GM19043 (cell line): ENCODE measurements at regions not wholly inside any gene's neighbourhood (a gene's known extent, or its start where the extent isn't known, plus 50 kb on each side); places are given as distances from the start of the nearest gene placed in this dataset.
"Not testable (repeated sequence)": the region's sequence is repeated elsewhere in the genome, so short reads cannot be mapped to it uniquely, and the experiment has no call there.

ENCODE experiments used
- ATAC-seq: cut with Tn5 transposase; IDR thresholded peaks from one replicate; pipeline ENCODE4 v1.9.1; 2021; ENCODE audit warnings: low read depth; ENCODE audit not compliant: unreplicated experiment

DNA sequence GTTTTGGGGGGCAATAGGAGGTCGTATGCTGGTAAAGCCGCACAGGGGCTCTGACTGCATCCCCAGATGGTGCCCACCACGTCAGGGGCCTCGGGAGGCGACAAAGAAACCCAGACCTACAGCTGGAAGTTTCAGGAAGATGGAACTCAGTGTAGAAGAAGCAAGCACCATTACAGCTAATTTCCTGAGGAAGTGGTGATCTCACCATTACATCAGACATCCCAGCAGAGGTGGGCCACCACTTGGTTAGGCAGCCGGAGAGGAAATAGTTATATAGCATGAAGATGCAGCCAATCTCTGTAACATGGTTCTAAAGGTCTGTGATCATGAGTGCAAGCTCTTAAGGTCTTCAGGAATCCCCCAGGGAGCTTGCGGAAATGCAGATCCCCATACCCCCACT, 127.3 kb upstream of the PCBD1 start:
- no peak for ATAC-seq

GRCh38 chr10:71020061-71020460, 131.7 kb upstream of the PCBD1 start:
- not testable (repeated sequence) for ATAC-seq

GRCh38 chr10:71021402-71021801, 133.0 kb upstream of the PCBD1 start:
- ATAC-seq, result no peak

DNA sequence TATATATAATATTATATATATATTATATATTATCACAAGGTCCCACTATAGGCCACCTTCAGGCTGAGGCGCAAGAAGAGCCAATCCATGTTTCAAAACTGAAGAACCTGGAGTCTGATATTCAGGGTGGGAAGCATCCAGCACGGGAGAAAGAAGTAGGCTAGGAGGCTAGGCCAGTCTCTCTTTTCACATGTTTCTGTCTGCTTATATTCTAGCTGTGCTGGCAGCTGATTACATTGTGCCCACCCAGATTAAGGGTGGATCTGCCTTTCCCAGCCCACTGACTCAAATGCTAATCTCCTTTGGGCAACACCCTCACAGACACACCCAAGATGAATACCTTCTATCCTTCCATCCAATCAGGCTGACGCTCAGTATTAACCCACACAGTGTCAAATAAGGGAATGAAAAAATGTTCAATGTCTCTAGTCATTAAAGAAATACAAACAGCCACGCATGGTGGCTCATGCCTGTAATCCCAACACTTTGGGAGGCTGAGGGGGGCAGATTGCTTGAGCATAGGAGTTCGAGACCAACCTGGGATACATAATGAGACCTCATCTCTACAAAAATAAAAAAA, 135.4 kb upstream of the PCBD1 start:
- ATAC-seq, result no peak

GRCh38 chr10:71024490-71024889, 136.1 kb upstream of the PCBD1 start:
- no peak for ATAC-seq

- ATAC-seq, result no peak
Measured at GRCh38 chr10:71025535-71025934, 137.2 kb upstream of the PCBD1 start.

- no peak for ATAC-seq
Measured at GRCh38 chr10:71028066-71028465, 139.7 kb upstream of the PCBD1 start.

GRCh38 chr10:71029411-71029892, 141.1 kb upstream of the PCBD1 start:
- no peak for ATAC-seq

- no peak for ATAC-seq
Measured at GRCh38 chr10:71029907-71030306, 141.5 kb upstream of the PCBD1 start.

- no peak for ATAC-seq
Measured at GRCh38 chr10:71031026-71031425, 142.7 kb upstream of the PCBD1 start.

DNA sequence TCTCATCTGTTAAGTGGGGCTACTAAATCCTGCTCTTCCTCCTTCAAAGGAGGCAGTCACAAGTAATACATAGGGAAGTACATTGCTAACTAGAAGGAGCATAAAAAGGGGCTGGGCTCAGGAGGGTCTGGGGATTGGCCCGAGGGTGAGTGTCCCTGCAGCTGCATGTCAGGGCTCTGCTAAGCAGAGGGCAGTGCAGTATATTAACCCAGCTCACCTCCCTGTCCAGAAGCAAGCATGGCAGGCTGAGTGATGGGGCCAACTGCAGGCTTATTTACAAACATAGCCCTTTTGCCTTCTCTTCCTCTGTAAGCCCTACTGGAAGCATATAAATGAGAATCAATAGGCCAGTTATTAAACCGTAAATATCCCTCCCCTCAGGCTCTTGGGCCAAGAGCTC, 143.2 kb upstream of the PCBD1 start:
- no peak for ATAC-seq

- ATAC-seq, result no peak
Measured at GRCh38 chr10:71032887-71033286, 144.5 kb upstream of the PCBD1 start.

DNA sequence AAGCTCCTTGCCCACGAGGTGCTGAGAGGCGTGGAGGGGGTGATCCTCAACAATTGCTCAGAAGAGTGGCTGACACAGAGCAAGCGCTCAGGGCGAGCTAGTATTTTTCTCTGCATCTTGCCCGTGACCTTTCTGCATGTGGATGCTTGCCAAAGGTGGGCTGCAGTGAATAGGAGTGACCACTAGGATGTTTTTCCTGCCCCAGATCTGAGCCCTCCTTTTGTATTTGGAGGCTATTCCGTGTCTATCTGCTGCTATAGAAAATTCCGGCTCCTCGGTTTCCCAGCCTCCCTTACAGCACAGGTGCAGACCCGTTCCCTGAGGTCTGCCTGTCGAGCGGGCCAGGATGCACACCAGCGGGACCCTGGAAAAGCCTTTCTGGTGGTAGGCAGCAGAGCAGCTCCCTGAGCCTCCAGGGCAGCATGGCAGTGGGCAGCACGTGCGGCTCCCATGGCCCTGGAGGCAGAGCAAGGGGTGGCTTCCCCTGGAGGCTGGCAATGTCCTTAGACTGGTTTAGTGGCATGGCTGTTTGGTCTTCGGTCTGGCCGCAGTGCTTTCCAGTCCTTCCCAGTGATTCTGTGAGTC, 145.1 kb upstream of the PCBD1 start:
- ATAC-seq, result no peak

GRCh38 chr10:71035511-71036296, 147.3 kb upstream of the PCBD1 start:
- no peak for ATAC-seq

GRCh38 chr10:71036297-71036966, 148.1 kb upstream of the PCBD1 start:
- ATAC-seq, result no peak

DNA sequence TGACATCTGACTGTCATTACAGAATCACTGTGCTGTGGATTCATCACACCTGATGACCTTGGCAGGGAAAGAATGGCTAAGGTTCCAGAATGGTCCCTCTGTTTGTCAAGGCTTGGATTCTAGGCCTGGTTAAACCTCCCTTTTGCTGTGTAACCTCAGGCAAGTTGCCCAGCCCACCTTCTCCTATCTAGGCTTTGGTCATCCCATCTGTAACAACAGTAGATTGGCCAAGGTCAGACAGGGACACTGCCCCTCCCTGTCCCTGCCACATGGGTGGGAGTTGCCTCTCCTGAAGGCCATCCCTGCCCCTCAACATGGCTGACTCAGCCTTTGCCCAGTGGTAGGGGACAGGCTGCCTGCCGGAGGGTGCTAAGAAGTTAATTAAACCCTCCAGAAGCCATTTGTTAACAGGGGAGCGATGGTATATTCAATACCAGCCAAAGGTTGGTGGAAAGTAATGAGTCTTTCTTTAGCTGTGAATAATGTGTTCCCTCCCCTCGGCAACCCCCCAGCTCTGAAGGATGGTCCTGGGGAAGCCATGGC, 149.8 kb upstream of the PCBD1 start:
- ATAC-seq, result no peak

- ATAC-seq, result no peak
Measured at GRCh38 chr10:71038921-71039320, 150.6 kb upstream of the PCBD1 start.

DNA sequence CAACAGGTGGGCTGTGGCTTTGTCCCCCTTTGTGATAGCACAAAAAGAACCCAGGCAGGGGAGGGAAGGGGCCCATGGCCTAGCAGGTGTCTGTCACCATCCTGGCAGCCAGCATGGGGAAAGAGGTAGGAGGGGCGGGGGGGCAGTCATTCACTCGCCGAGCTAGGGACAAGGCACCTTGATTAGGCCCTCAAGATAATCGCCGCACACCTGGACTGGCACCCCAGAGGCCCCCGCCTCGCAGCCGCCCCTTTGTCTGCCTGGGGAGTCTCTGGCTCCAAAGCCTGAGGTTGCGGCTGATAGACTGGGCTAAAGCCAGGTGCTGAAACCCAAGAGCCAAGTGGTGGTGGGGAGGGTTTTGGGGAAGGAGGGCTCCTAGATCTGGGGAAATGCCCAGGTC, 151.2 kb upstream of the PCBD1 start:
- ATAC-seq, result no peak

GRCh38 chr10:71040343-71040742, 152.0 kb upstream of the PCBD1 start:
- ATAC-seq, result no peak

- no peak for ATAC-seq
Measured at GRCh38 chr10:71040846-71041605, 152.7 kb upstream of the PCBD1 start.
